ENCODE measurements at regions not wholly inside any gene's neighbourhood (a gene's known extent, or its start where the extent isn't known, plus 50 kb on each side); places are given as distances from the start of the nearest gene placed in this dataset.

DNA sequence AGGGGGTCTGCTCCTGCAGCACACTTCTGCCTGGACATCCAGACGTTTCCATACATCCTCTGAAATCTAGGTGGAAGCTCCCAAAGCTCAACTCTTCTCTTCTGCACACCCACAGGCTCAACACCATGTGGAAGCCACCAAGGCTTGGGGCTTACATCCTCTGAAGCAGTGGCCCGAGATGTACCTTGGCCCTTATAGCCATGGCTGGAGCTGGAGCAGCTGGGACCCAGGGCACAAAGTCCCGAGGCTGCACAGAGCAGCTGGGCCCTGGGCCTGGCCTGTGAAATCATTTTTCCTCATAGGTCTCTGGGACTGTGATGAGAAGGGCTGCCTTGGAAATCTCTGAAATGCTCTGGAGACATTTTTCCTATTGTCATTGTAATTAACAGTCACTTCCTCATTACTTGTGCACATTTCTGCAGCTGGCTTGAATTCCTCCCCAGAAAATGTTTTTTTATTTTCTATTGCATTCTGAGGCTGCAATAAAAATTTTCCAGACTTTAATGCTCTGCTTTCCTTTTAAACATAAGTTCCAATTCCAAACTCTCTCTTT is 645.6 kb downstream of the RWDD3 start:
- intact Hi-C loops (cut with DNase I), result no loop called here
- WGBS, 3 donors, result 55 to 68% (median 56%) methylated on average over 3 of the region's 3 CpGs
- H3K36me3 ChIP-seq, result no peaks in the 10 kb centered on the region

DNA sequence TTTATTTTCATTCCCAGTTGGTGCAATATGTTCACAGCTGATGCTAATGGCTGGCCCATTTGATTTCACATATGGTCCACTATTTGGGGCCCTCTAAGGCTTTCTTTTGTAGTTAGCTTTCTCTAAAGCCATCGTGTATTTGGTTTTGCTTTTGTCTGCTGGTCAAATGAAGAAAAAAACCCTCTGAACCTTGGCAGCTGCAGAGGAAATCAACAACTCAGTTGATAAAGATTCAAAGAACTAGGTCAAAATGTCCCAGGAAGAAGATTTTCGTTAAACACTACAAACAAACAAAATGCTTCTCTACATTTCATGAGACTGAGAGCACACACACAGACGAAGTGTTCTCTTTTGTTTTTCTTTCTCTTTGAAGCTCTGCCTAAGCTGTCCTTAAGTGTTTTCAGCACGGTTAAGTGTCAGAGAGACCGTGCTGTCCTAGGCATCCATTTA is 655.0 kb downstream of the RWDD3 start:
- intact Hi-C loops (cut with DNase I), result no loop called here

More for the DNA sequence above, 645.6 kb downstream of the RWDD3 start:
- Histone ChIP-seq H3K4me1 (ENCODE audit: insufficient read depth) (no peaks in the 10 kb centered on the region), H3K9me3 (no peaks in the 10 kb centered on the region), H3K4me3 (no peak overlapping the region), H3K27me3 (no peaks in the 10 kb centered on the region), H3K27ac (no peak overlapping the region)
- no peak for TF ChIP-seq POLR2A (IDR thresholded peaks at IDR 0.05)
- TF ChIP-seq EP300 (IDR thresholded peaks at IDR 0.05), result no peak
- TF ChIP-seq, protein P1, sequence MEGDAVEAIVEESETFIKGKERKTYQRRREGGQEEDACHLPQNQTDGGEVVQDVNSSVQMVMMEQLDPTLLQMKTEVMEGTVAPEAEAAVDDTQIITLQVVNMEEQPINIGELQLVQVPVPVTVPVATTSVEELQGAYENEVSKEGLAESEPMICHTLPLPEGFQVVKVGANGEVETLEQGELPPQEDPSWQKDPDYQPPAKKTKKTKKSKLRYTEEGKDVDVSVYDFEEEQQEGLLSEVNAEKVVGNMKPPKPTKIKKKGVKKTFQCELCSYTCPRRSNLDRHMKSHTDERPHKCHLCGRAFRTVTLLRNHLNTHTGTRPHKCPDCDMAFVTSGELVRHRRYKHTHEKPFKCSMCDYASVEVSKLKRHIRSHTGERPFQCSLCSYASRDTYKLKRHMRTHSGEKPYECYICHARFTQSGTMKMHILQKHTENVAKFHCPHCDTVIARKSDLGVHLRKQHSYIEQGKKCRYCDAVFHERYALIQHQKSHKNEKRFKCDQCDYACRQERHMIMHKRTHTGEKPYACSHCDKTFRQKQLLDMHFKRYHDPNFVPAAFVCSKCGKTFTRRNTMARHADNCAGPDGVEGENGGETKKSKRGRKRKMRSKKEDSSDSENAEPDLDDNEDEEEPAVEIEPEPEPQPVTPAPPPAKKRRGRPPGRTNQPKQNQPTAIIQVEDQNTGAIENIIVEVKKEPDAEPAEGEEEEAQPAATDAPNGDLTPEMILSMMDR (IDR thresholded peaks at IDR 0.05), result no peak
- DNase-seq, result no peak

DNA sequence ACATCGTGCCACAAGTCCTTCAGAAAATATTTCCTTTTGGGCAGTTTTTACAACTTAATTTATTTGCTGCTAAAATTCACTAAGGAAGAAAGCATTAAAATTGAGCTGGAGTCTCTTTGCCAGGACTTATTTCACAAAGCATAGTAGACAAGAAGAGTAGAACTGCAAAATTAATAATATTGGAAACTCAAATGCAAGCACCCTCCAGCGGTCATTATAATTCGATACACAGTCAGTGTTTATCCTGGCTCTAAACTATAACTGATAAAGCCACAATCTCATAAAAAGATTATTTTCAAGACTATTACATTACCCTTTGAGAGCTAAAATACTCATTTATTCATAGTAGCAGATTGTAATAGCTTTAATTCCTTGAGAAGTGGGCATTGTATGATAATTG is 655.4 kb downstream of the RWDD3 start:
- DNase-seq, result no peak
- no peaks in the 10 kb centered on the region for H3K4me1 ChIP-seq (ENCODE audit: insufficient read depth)
- H3K36me3 ChIP-seq, result no peaks in the 10 kb centered on the region
- no peak overlapping the region for H3K27ac ChIP-seq
- H3K27me3 ChIP-seq, result no peaks in the 10 kb centered on the region
- no peaks in the 10 kb centered on the region for H3K9me3 ChIP-seq
- WGBS, 3 donors, result 2 to 5% (median 3%) methylated on average over 3 of the region's 3 CpGs
- TF ChIP-seq EP300 (IDR thresholded peaks at IDR 0.05) (no peak), POLR2A (IDR thresholded peaks at IDR 0.05) (no peak)
- TF ChIP-seq, protein P1 (IDR thresholded peaks at IDR 0.05), result no peak
- H3K4me3 ChIP-seq, result no peak overlapping the region
- intact Hi-C loops (cut with DNase I), result no loop called here

More for the DNA sequence above, 655.0 kb downstream of the RWDD3 start:
- H3K27me3 ChIP-seq, result no peaks in the 10 kb centered on the region
- no peak overlapping the region for H3K4me3 ChIP-seq
- no peak overlapping the region for H3K27ac ChIP-seq
- no peak for DNase-seq
- H3K9me3 ChIP-seq, result no peaks in the 10 kb centered on the region
- H3K4me1 ChIP-seq (ENCODE audit: insufficient read depth), result no peaks in the 10 kb centered on the region
- TF ChIP-seq EP300 (IDR thresholded peaks at IDR 0.05) (no peak), POLR2A (IDR thresholded peaks at IDR 0.05) (no peak)
- TF ChIP-seq, protein P1 (IDR thresholded peaks at IDR 0.05), result no peak
- H3K36me3 ChIP-seq, result no peaks in the 10 kb centered on the region
- WGBS, 3 donors, result 1 to 2% (median 2%) methylated on average over 5 of the region's 5 CpGs

DNA sequence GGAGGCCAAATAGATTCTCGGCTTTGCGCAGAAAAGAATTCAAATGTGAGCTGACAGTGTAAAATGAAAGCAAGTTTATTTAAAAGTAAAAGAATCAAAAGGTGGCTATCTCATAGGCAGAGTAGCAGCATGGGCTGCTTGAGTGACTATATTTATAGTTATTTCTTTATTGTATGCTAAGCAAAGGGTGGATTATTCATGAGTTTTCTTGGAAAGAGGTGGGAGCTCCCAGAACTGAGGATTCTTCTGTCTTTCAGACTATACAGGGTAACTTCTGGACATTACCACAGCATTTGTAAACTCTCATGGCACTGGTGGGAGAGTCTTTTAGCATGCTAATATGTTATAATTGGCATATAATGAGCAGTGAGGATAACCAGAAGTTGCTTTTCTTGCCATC is 659.9 kb downstream of the RWDD3 start:
- no peaks in the 10 kb centered on the region for H3K27me3 ChIP-seq
- no peaks in the 10 kb centered on the region for H3K36me3 ChIP-seq
- WGBS, 3 donors, result 91 to 95% (median 93%) methylated on average over 2 of the region's 2 CpGs
- TF ChIP-seq POLR2A (IDR thresholded peaks at IDR 0.05), result no peak
- TF ChIP-seq EP300 (IDR thresholded peaks at IDR 0.05), result no peak
- TF ChIP-seq, protein P1 (IDR thresholded peaks at IDR 0.05), result no peak
- no peak for DNase-seq
- no peaks in the 10 kb centered on the region for H3K4me1 ChIP-seq (ENCODE audit: insufficient read depth)
- no peak overlapping the region for H3K27ac ChIP-seq
- intact Hi-C loops (cut with DNase I), result no loop called here
- no peak overlapping the region for H3K4me3 ChIP-seq
- H3K9me3 ChIP-seq, result no peaks in the 10 kb centered on the region
